Heart left ventricle (tissue), 16 donors: ENCODE measurements at regions not wholly inside any gene's neighbourhood (a gene's known extent, or its start where the extent isn't known, plus 50 kb on each side); places are given as distances from the start of the nearest gene placed in this dataset.

Source experiments
- ATAC-seq, 4 donors: fragments of 200-7000 bp; cut with Tn5 transposase; one replicate each; pipeline ENCODE4 v1.9.1; 2020 to 2022; ENCODE audit warnings: moderate library complexity in 4 of 4, mild to moderate bottlenecking in 3 of 4, moderate number of reproducible peaks in 1 of 4
- DNase-seq, 5 donors: peaks; one replicate each; pipeline ENCODE4 v3.0.0-alpha.2; 2020
- H3K27ac ChIP-seq, 12 donors: fragments of 200-600 bp; sonication (generic) in 4 of 12; one replicate each; pipeline versions ENCODE4 v1.5.0 to v1.8.0; 2016 to 2022; ENCODE audit warnings: mild to moderate bottlenecking in 2 of 12
- H3K27me3 ChIP-seq, 9 donors: fragments of 200-600 bp; sonication (generic) in 2 of 9; one replicate each; pipeline versions ENCODE4 v1.5.1 to v1.8.0; 2016 to 2022; ENCODE audit warnings: mild to moderate bottlenecking in 3 of 9
- H3K36me3 ChIP-seq, 9 donors: fragments of 200-600 bp; sonication (generic) in 2 of 9; one replicate each; pipeline versions ENCODE4 v1.5.0 to v1.8.0; 2018 to 2022; ENCODE audit warnings: mild to moderate bottlenecking in 2 of 9
- H3K4me1 ChIP-seq, 12 donors: fragments of 200-600 bp; sonication (generic) in 4 of 12; one replicate each; pipeline versions ENCODE4 v1.5.0 to v1.8.0; 2016 to 2022; ENCODE audit warnings: mild to moderate bottlenecking in 3 of 12
- H3K4me3 ChIP-seq, 12 donors: fragments of 200-600 bp; sonication (generic) in 4 of 12; one replicate each; pipeline versions ENCODE4 v1.5.0 to v1.8.0; 2017 to 2022; ENCODE audit warnings: mild to moderate bottlenecking in 9 of 12, moderate library complexity in 4 of 12
- H3K9me3 ChIP-seq, 12 donors: fragments of 200-600 bp; sonication (generic) in 4 of 12; one replicate each; pipeline versions ENCODE4 v1.5.0 to v1.8.0; 2016 to 2022; ENCODE audit warnings: mild to moderate bottlenecking in 1 of 12
- CTCF ChIP-seq, 12 donors: fragments of 200-600 bp; sonication (generic) in 4 of 12; IDR thresholded peaks; one replicate each; pipeline versions ENCODE4 v1.5.0 to v1.8.0; 2018 to 2022; ENCODE audit warnings: antibody characterized with exemption in 12 of 12, mild to moderate bottlenecking in 5 of 12
- POLR2A ChIP-seq, 2 donors: fragments of 450-650 bp; IDR thresholded peaks; one replicate each; pipeline ENCODE4 v1.6.1; 2017; ENCODE audit warnings: antibody characterized with exemption in 2 of 2, mild to moderate bottlenecking in 2 of 2, moderate library complexity in 2 of 2
- WGBS, 4 donors: extraction: QIAGEN DNeasy Blood & Tissue Kit in 2 of 4; methylation state at CpG; one replicate each; pipeline versions ENCODE4 v1.1.5 to v1.1.7; 2013 to 2018; 5-methylcytosine and 5-hydroxymethylcytosine counted together
- intact Hi-C, 10 donors: fragments of 100-400 bp; cut with DNase I; formaldehyde crosslinking; loops; one replicate each; pipeline versions ENCODE4 v1.11.1 to v1.14.2; 2022
- donor health status: ischemic (EF 13 %, LVEDD 7.1; RV severe dilation, severe dysfunction).
- donor health status: healthy with polysubstance abuse.
- donor health status: DM: no; HTN: yes; CAD: no.
- donor health status: DM: no; HTN: no; CAD: no.
- donor health status: ischemic (EF 25% LVEDD 6.9; RV normal size, moderate dysfunction).
- donor health status: ischemic (EF 25% LVEDD 5.7; RV mildly dilated, moderate dysfunction).
- donor health status: healthy.
- donor health status: DM: yes; HTN: yes; CAD: no.
- donor health status: ischemic (EF 35%, LVEDD 5.7; RV mildly dilated, moderate dysfunction).
- donor health status: nonischemic (EF 11% LVEDD 7.7; RV severe dilation, severe dysfunction).
- donor health status: DM: yes; HTN: yes; CAD: no.
- donor health status: PGD.
- donor health status: ischemic (EF 29% LVEDD 5.4; RV normal size, mild dysfunction).
- donor health status: nonischemic (EF 23%, LVEDD 6.1; RV moderate dilation, normal function).

- TF ChIP-seq CTCF (IDR thresholded peaks at IDR 0.05) (no peak), POLR2A (IDR thresholded peaks at IDR 0.05) (no peak)
- Histone ChIP-seq H3K4me3 (no peak overlapping the region), H3K36me3 (no peaks in the 10 kb centered on the region), H3K27ac (no peak overlapping the region), H3K4me1 (peaks cover 0 to 22% (median 0%) of the 10 kb centered on the region in 12 donors), H3K27me3 (no peaks in the 10 kb centered on the region), H3K9me3 (no peaks in the 10 kb centered on the region)
- intact Hi-C loops = loop anchor here in 1 of 10 donors (10.0 kb wide), 1 partner anchor 765 kb away; no protein-coding TSS in a partner anchor
- ATAC-seq (no peak), DNase-seq (no peak)
- 67 to 76% (median 74%) methylated on average over 8 of the region's 8 CpGs for WGBS, 4 donors
Observed at GRCh38 chr16:79269211-79269863, 331.2 kb downstream of the MAF start.

GRCh38 chr16:79267781-79268180, 332.8 kb downstream of the MAF start:
- Histone ChIP-seq H3K27me3 (no peaks in the 10 kb centered on the region), H3K4me3 (no peak overlapping the region), H3K4me1 (peaks cover 0 to 31% (median 0%) of the 10 kb centered on the region in 12 donors), H3K36me3 (no peaks in the 10 kb centered on the region), H3K27ac (no peak overlapping the region), H3K9me3 (no peaks in the 10 kb centered on the region)
- no peak for ATAC-seq
- no peak for TF ChIP-seq CTCF (IDR thresholded peaks at IDR 0.05)
- no peak for TF ChIP-seq POLR2A (IDR thresholded peaks at IDR 0.05)
- intact Hi-C loops = loop anchor here in 1 of 10 donors (10.0 kb wide), 1 partner anchor 763 kb away; no protein-coding TSS in a partner anchor
- WGBS, 4 donors = 85 to 92% (median 90%) methylated on average over 6 of the region's 6 CpGs
- DNase-seq = no peak

- WGBS, 4 donors = 90 to 93% (median 91%) methylated on average over 6 of the region's 6 CpGs
- Histone ChIP-seq H3K4me1 (peaks cover 0 to 33% (median 4%) of the 10 kb centered on the region in 12 donors), H3K9me3 (no peaks in the 10 kb centered on the region), H3K27me3 (no peaks in the 10 kb centered on the region), H3K36me3 (no peaks in the 10 kb centered on the region), H3K27ac (no peak overlapping the region), H3K4me3 (no peak overlapping the region)
- DNase-seq = no peak
- no peak for ATAC-seq
- intact Hi-C loops = loop anchor here in 1 of 10 donors (10.0 kb wide), 1 partner anchor 762 kb away; no protein-coding TSS in a partner anchor
- TF ChIP-seq CTCF (IDR thresholded peaks at IDR 0.05) (no peak), POLR2A (IDR thresholded peaks at IDR 0.05) (no peak)
Observed at GRCh38 chr16:79267146-79267545, 333.4 kb downstream of the MAF start.

- TF ChIP-seq POLR2A (IDR thresholded peaks at IDR 0.05) (no peak), CTCF (IDR thresholded peaks at IDR 0.05) (no peak)
- Histone ChIP-seq H3K36me3 (no peaks in the 10 kb centered on the region), H3K4me3 (no peak overlapping the region), H3K4me1 (peaks cover 0 to 42% (median 8%) of the 10 kb centered on the region in 12 donors), H3K9me3 (no peaks in the 10 kb centered on the region), H3K27me3 (no peaks in the 10 kb centered on the region), H3K27ac (no peak overlapping the region)
- DNase-seq (no peak), ATAC-seq (no peak)
- intact Hi-C loops = loop anchor here in 1 of 10 donors (10.0 kb wide), 1 partner anchor 761 kb away; no protein-coding TSS in a partner anchor
- 81 to 85% (median 83%) methylated on average over 4 of the region's 4 CpGs for WGBS, 4 donors
Observed at GRCh38 chr16:79265701-79266100, 334.8 kb downstream of the MAF start.
